ENCODE measurements at regions not wholly inside any gene's neighbourhood (a gene's known extent, or its start where the extent isn't known, plus 50 kb on each side); places are given as distances from the start of the nearest gene placed in this dataset.

DNA sequence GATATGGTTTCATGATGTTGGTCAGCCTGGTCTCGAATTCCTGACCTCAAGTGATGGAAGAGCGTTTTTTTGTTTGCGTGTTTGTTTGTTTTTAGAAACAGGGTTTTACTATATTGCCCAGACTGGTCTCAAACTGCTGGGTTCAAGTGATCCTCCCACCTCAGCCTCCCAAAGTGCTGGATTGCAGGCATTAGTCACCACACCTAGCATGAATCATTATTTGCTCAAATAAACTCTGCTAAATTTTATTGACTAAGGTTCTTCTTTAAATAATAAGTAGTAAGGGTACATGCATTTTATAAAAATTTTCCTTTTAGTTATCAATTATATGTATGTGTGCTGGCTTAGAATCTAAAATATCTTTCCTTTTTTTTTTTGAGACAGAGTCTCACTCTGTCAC, 52.9 kb downstream of the ZBTB9 start:
- ChIA-PET CTCF (interaction anchor here (0.7 kb wide), 1 partner anchor 478 kb away, joined by 3 read pairs; no protein-coding TSS in a partner anchor), POLR2A (no interaction called here)
- no peaks in the 10 kb centered on the region for H3K4me1 ChIP-seq (ENCODE audit: control insufficient read depth, insufficient read depth, low read length)
- H3K27ac ChIP-seq (ENCODE audit: extremely low read depth, low read depth, low read length), result no peak overlapping the region
- no peak overlapping the region for H3K4me3 ChIP-seq (ENCODE audit: low read depth, low read length)
- TF ChIP-seq, protein P1, sequence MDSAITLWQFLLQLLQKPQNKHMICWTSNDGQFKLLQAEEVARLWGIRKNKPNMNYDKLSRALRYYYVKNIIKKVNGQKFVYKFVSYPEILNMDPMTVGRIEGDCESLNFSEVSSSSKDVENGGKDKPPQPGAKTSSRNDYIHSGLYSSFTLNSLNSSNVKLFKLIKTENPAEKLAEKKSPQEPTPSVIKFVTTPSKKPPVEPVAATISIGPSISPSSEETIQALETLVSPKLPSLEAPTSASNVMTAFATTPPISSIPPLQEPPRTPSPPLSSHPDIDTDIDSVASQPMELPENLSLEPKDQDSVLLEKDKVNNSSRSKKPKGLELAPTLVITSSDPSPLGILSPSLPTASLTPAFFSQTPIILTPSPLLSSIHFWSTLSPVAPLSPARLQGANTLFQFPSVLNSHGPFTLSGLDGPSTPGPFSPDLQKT (IDR thresholded peaks at IDR 0.05; ENCODE audit: borderline replicate concordance, low read depth, low read length), result no peak
- TF ChIP-seq KLF10 (tag by site-specific recombination; IDR thresholded peaks at IDR 0.05) (no peak), ZNF560 (tag by site-specific recombination; IDR thresholded peaks at IDR 0.05; ENCODE audit: borderline replicate concordance) (no peak), ZIC2 (tag by site-specific recombination; IDR thresholded peaks at IDR 0.05) (no peak), ZXDB (tag by site-specific recombination; IDR thresholded peaks at IDR 0.05) (no peak), ZNF664 (tag by site-specific recombination; IDR thresholded peaks at IDR 0.05) (no peak), ZNF596 (tag by site-specific recombination; IDR thresholded peaks at IDR 0.05) (no peak), RBAK (tag by site-specific recombination; IDR thresholded peaks at IDR 0.05) (no peak), IKZF3 (tag by site-specific recombination; IDR thresholded peaks at IDR 0.05) (no peak), ZNF404 (tag by site-specific recombination; IDR thresholded peaks at IDR 0.05) (no peak)
- TF ChIP-seq, protein P2, sequence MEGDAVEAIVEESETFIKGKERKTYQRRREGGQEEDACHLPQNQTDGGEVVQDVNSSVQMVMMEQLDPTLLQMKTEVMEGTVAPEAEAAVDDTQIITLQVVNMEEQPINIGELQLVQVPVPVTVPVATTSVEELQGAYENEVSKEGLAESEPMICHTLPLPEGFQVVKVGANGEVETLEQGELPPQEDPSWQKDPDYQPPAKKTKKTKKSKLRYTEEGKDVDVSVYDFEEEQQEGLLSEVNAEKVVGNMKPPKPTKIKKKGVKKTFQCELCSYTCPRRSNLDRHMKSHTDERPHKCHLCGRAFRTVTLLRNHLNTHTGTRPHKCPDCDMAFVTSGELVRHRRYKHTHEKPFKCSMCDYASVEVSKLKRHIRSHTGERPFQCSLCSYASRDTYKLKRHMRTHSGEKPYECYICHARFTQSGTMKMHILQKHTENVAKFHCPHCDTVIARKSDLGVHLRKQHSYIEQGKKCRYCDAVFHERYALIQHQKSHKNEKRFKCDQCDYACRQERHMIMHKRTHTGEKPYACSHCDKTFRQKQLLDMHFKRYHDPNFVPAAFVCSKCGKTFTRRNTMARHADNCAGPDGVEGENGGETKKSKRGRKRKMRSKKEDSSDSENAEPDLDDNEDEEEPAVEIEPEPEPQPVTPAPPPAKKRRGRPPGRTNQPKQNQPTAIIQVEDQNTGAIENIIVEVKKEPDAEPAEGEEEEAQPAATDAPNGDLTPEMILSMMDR (tag by site-specific recombination; IDR thresholded peaks at IDR 0.05), result no peak
- no peaks in the 10 kb centered on the region for H3K36me3 ChIP-seq (ENCODE audit: control insufficient read depth in 2 of 2, insufficient read depth in 1 of 2, low read length in 2 of 2)
- H3K9me3 ChIP-seq (ENCODE audit: control insufficient read depth, insufficient read depth, low read depth, low read length), result no peaks in the 10 kb centered on the region

DNA sequence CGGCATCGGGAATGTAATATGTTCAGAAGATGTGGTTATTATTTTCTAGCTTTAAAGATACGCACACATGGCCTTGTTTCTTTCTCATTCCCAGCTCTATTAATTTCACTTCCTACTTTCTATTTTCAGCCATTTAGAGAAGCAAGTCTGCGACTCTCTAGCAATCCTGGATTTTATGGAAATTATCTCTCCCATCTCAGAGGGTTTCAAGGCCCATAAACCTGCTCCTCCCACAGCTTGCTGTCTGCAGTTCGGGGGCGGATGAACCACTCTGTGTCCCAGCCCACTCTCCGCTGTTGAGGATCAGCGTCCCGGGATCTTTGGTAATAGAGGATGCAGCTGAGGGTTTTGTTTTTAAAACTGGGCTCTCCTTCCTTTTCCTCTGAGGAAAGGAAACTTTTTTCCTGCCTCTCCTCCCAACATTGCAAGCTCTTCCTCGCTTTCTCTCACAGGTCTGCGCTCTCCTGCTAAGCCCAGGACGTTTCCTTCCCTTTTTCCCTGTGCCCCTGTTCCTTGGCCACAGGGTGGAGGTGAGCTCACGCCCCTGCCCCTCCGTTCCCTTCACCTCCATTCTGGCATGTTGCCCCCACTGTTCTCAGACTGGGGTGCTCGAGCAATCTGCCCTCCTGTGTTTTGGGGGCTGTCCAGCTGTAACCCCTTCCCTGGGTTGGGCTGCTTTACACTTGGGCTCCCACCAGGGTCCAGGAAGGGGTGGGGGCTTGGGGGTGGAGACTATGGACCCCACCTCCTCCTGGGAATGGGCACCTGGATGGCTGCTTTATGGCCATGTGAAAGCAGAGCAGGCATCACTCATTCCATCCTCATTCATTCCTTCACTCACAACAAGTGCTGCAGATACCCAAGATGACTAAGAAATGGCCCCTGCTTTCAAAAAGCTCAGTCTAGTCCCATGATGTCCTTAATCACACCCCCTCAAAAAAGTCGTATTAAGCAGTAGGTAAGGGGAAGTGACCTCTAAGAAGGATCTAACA, 54.9 kb downstream of the ZBTB9 start:
- POLR2A ChIA-PET, result interaction anchor here (0.6 kb wide), 1 partner anchor 192 kb away, joined by 3 read pairs; no protein-coding TSS in a partner anchor
- no peaks in the 10 kb centered on the region for H3K9me3 ChIP-seq (ENCODE audit: control insufficient read depth, insufficient read depth, low read depth, low read length)
- H3K4me1 ChIP-seq (ENCODE audit: control insufficient read depth, insufficient read depth, low read length), result no peaks in the 10 kb centered on the region
- H3K36me3 ChIP-seq (ENCODE audit: control insufficient read depth in 2 of 2, insufficient read depth in 1 of 2, low read length in 2 of 2), result no peaks in the 10 kb centered on the region
- H3K4me3 ChIP-seq (ENCODE audit: low read depth, low read length), result no peak overlapping the region
- CTCF ChIA-PET, result interaction anchor here (0.6 to 1.0 kb wide), 2 partner anchors 36 to 73 kb away, joined by 3 read pairs; no protein-coding TSS in a partner anchor
- H3K27ac ChIP-seq (ENCODE audit: extremely low read depth, low read depth, low read length), result no peak overlapping the region
- TF ChIP-seq ZNF560 (tag by site-specific recombination; IDR thresholded peaks at IDR 0.05; ENCODE audit: borderline replicate concordance), result no peak
- TF ChIP-seq HOXD13 (CRISPR knock-in tag; IDR thresholded peaks at IDR 0.05; ENCODE audit: borderline replicate concordance), result no peak
- TF ChIP-seq ZNF341 (tag by site-specific recombination; IDR thresholded peaks at IDR 0.05; ENCODE audit: low read depth), result peak; percentile 89
- TF ChIP-seq ZFP37 (tag by site-specific recombination; IDR thresholded peaks at IDR 0.05), result no peak
- no peak for TF ChIP-seq ZNF114 (tag by site-specific recombination; IDR thresholded peaks at IDR 0.05)
- TF ChIP-seq, protein P3, sequence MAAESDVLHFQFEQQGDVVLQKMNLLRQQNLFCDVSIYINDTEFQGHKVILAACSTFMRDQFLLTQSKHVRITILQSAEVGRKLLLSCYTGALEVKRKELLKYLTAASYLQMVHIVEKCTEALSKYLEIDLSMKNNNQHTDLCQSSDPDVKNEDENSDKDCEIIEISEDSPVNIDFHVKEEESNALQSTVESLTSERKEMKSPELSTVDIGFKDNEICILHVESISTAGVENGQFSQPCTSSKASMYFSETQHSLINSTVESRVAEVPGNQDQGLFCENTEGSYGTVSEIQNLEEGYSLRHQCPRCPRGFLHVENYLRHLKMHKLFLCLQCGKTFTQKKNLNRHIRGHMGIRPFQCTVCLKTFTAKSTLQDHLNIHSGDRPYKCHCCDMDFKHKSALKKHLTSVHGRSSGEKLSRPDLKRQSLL (tag by site-specific recombination; IDR thresholded peaks at IDR 0.05), result no peak
- TF ChIP-seq, protein P4, sequence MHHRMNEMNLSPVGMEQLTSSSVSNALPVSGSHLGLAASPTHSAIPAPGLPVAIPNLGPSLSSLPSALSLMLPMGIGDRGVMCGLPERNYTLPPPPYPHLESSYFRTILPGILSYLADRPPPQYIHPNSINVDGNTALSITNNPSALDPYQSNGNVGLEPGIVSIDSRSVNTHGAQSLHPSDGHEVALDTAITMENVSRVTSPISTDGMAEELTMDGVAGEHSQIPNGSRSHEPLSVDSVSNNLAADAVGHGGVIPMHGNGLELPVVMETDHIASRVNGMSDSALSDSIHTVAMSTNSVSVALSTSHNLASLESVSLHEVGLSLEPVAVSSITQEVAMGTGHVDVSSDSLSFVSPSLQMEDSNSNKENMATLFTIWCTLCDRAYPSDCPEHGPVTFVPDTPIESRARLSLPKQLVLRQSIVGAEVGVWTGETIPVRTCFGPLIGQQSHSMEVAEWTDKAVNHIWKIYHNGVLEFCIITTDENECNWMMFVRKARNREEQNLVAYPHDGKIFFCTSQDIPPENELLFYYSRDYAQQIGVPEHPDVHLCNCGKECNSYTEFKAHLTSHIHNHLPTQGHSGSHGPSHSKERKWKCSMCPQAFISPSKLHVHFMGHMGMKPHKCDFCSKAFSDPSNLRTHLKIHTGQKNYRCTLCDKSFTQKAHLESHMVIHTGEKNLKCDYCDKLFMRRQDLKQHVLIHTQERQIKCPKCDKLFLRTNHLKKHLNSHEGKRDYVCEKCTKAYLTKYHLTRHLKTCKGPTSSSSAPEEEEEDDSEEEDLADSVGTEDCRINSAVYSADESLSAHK (tag by site-specific recombination; IDR thresholded peaks at IDR 0.05), result peak; percentile 77
- peak; percentile 75 for TF ChIP-seq PRDM1 (tag by site-specific recombination; IDR thresholded peaks at IDR 0.05)
- TF ChIP-seq ZNF24 (tag by site-specific recombination; IDR thresholded peaks at IDR 0.05), result peak; percentile 46; the same call in 1 of the 2 replicates
- peak; percentile 94 for TF ChIP-seq EGR2 (tag by site-specific recombination; IDR thresholded peaks at IDR 0.05; ENCODE audit: low read depth)
- peak; percentile 59; the same call in 1 of the 2 replicates for TF ChIP-seq ZBTB17 (tag by site-specific recombination; IDR thresholded peaks at IDR 0.05)
- TF ChIP-seq ZNF155 (tag by site-specific recombination; IDR thresholded peaks at IDR 0.05), result no peak
- TF ChIP-seq, protein P5, sequence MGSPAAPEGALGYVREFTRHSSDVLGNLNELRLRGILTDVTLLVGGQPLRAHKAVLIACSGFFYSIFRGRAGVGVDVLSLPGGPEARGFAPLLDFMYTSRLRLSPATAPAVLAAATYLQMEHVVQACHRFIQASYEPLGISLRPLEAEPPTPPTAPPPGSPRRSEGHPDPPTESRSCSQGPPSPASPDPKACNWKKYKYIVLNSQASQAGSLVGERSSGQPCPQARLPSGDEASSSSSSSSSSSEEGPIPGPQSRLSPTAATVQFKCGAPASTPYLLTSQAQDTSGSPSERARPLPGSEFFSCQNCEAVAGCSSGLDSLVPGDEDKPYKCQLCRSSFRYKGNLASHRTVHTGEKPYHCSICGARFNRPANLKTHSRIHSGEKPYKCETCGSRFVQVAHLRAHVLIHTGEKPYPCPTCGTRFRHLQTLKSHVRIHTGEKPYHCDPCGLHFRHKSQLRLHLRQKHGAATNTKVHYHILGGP (tag by site-specific recombination; IDR thresholded peaks at IDR 0.05), result peak; percentile 58
- TF ChIP-seq SP7 (tag by site-specific recombination; IDR thresholded peaks at IDR 0.05), result 0 out of 2 replicates have a peak, but pooled peaks have one; percentile 10
- peak; percentile 95 for TF ChIP-seq ZFHX2 (tag by site-specific recombination; conservative IDR thresholded peaks at IDR 0.05)
